ENCODE measurements at regions not wholly inside any gene's neighbourhood (a gene's known extent, or its start where the extent isn't known, plus 50 kb on each side); places are given as distances from the start of the nearest gene placed in this dataset.

- Histone ChIP-seq H3K27me3 (ENCODE audit: low read length) (no peaks in the 10 kb centered on the region), H3F3A (ENCODE audit: low read length, unreplicated experiment) (no peaks in the 10 kb centered on the region), H4K20me1 (ENCODE audit: low read length) (no peaks in the 10 kb centered on the region), H3K4me3 (ENCODE audit: low read length) (no peak overlapping the region), H3K27ac (ENCODE audit: low read length) (no peak overlapping the region), H3K9ac (ENCODE audit: low read length) (no peak overlapping the region), H3K79me2 (ENCODE audit: low read length) (no peaks in the 10 kb centered on the region), H3K9me3 (ENCODE audit: low read length) (no peaks in the 10 kb centered on the region), H2AFZ (ENCODE audit: low read length) (no peak overlapping the region), H3K4me1 (ENCODE audit: insufficient read depth, low read length) (peaks cover 14% of the 10 kb centered on the region), H3K9me2 (replicated peaks; ENCODE audit: low read length) (no peaks in the 10 kb centered on the region), H3K36me3 (ENCODE audit: low read depth, low read length) (no peaks in the 10 kb centered on the region), H3K4me2 (ENCODE audit: low read length) (no peak overlapping the region)
- TF ChIP-seq EZH2phosphoT487 (IDR thresholded peaks at IDR 0.05; ENCODE audit: borderline replicate concordance, low read length) (no peak), CTCF (conservative IDR thresholded peaks at IDR 0.05; ENCODE audit: low read depth, low read length) (no peak), EZH2 (IDR thresholded peaks at IDR 0.05; ENCODE audit: low read length, unreplicated experiment) (no peak)
- intact Hi-C loops (cut with micrococcal nuclease), result loop anchor here (5.0 to 10.0 kb wide), 2 partner anchors 61 to 159 kb away; no protein-coding TSS in a partner anchor
- ATAC-seq (no peak), DNase-seq (no peak)
- no TSS peak for BruUV-seq (replicated peaks)
- ChIA-PET CTCF (no interaction called here), POLR2A (ENCODE audit: unreplicated experiment) (no interaction called here)
These were observed 71.9 kb downstream of the FOXB1 start for GRCh38 chr15:60076045-60076444.

- no peak overlapping the region for H3K27ac ChIP-seq (ENCODE audit: low read length)
- DNase-seq (no peak), ATAC-seq (no peak)
- no peak overlapping the region for H3K9ac ChIP-seq (ENCODE audit: low read length)
- no TSS peak for BruUV-seq (replicated peaks)
- ChIA-PET POLR2A (ENCODE audit: unreplicated experiment) (no interaction called here), CTCF (no interaction called here)
- no peak overlapping the region for H3K4me3 ChIP-seq (ENCODE audit: low read length)
- no peak overlapping the region for H3K4me2 ChIP-seq (ENCODE audit: low read length)
- peaks cover 11% of the 10 kb centered on the region for H3K4me1 ChIP-seq (ENCODE audit: insufficient read depth, low read length)
- H3F3A ChIP-seq (ENCODE audit: low read length, unreplicated experiment), result no peaks in the 10 kb centered on the region
- no peaks in the 10 kb centered on the region for H3K9me3 ChIP-seq (ENCODE audit: low read length)
- TF ChIP-seq CTCF (conservative IDR thresholded peaks at IDR 0.05; ENCODE audit: low read depth, low read length), result no peak
- no peak for TF ChIP-seq EZH2phosphoT487 (IDR thresholded peaks at IDR 0.05; ENCODE audit: borderline replicate concordance, low read length)
- no peak for TF ChIP-seq EZH2 (IDR thresholded peaks at IDR 0.05; ENCODE audit: low read length, unreplicated experiment)
- intact Hi-C loops (cut with micrococcal nuclease), result loop anchor here (5.0 to 10.0 kb wide), 2 partner anchors 62 to 159 kb away; no protein-coding TSS in a partner anchor
- H3K79me2 ChIP-seq (ENCODE audit: low read length), result no peaks in the 10 kb centered on the region
- no peak overlapping the region for H2AFZ ChIP-seq (ENCODE audit: low read length)
- H3K9me2 ChIP-seq (replicated peaks; ENCODE audit: low read length), result no peaks in the 10 kb centered on the region
- no peaks in the 10 kb centered on the region for H3K27me3 ChIP-seq (ENCODE audit: low read length)
- H3K36me3 ChIP-seq (ENCODE audit: low read depth, low read length), result no peaks in the 10 kb centered on the region
- H4K20me1 ChIP-seq (ENCODE audit: low read length), result no peaks in the 10 kb centered on the region
These were observed 72.6 kb downstream of the FOXB1 start for GRCh38 chr15:60076582-60077276.

GRCh38 chr15:60077581-60078359 lies 73.7 kb downstream of the FOXB1 start:
- Histone ChIP-seq H3K27me3 (ENCODE audit: low read length) (no peaks in the 10 kb centered on the region), H3K4me3 (ENCODE audit: low read length) (no peak overlapping the region), H2AFZ (ENCODE audit: low read length) (no peak overlapping the region), H3K79me2 (ENCODE audit: low read length) (no peaks in the 10 kb centered on the region), H3K4me1 (ENCODE audit: insufficient read depth, low read length) (peaks cover 14% of the 10 kb centered on the region), H3K36me3 (ENCODE audit: low read depth, low read length) (no peaks in the 10 kb centered on the region), H3F3A (ENCODE audit: low read length, unreplicated experiment) (no peaks in the 10 kb centered on the region), H3K27ac (ENCODE audit: low read length) (no peak overlapping the region), H3K4me2 (ENCODE audit: low read length) (no peak overlapping the region), H3K9me2 (replicated peaks; ENCODE audit: low read length) (no peaks in the 10 kb centered on the region), H3K9ac (ENCODE audit: low read length) (no peak overlapping the region), H3K9me3 (ENCODE audit: low read length) (no peaks in the 10 kb centered on the region), H4K20me1 (ENCODE audit: low read length) (no peaks in the 10 kb centered on the region)
- ChIA-PET CTCF (no interaction called here), POLR2A (ENCODE audit: unreplicated experiment) (no interaction called here)
- DNase-seq (no peak), ATAC-seq (no peak)
- no TSS peak for BruUV-seq (replicated peaks)
- TF ChIP-seq EZH2phosphoT487 (IDR thresholded peaks at IDR 0.05; ENCODE audit: borderline replicate concordance, low read length) (no peak), EZH2 (IDR thresholded peaks at IDR 0.05; ENCODE audit: low read length, unreplicated experiment) (no peak)
- intact Hi-C loops (cut with micrococcal nuclease), result loop anchor here (5.0 to 10.0 kb wide), 2 partner anchors 63 to 160 kb away; no protein-coding TSS in a partner anchor

Data from PC-3 (cell line).